Adrenal gland (tissue), 9 donors: ENCODE measurements at regions not wholly inside any gene's neighbourhood (a gene's known extent, or its start where the extent isn't known, plus 50 kb on each side); places are given as distances from the start of the nearest gene placed in this dataset.
"Not testable (repeated sequence)": the region's sequence is repeated elsewhere in the genome, so short reads cannot be mapped to it uniquely, and the experiment has no call there.

Experiments
- DNase-seq, 7 donors: peaks; one replicate each; pipeline ENCODE4 v3.0.0-alpha.2; 2019 to 2020
- H3K27ac ChIP-seq, 5 donors: fragments of 200-600 bp; sonication (generic) in 4 of 5; 1 replicate in 3 of 5; 2 replicates in 2 of 5; pipeline versions ENCODE4 v1.5.1 to v1.8.0; 2016 to 2020; ENCODE audit warnings: mild to moderate bottlenecking in 1 of 5
- H3K27me3 ChIP-seq: fragments of 200-600 bp; 2 replicates; pipeline ENCODE4 v1.8.0; 2021
- H3K36me3 ChIP-seq, 2 donors: fragments of 200-600 bp; replicated peaks in 1 of 2; 1 replicate in 1 of 2; 2 replicates in 1 of 2; pipeline versions ENCODE4 v1.5.1 to v1.8.0; 2018 to 2022
- H3K4me1 ChIP-seq, 2 donors: fragments of 200-600 bp; replicated peaks in 1 of 2; 1 replicate in 1 of 2; 2 replicates in 1 of 2; pipeline versions ENCODE4 v1.5.1 to v1.8.0; 2018 to 2021
- H3K4me3 ChIP-seq, 4 donors: fragments of 200-600 bp; sonication (generic) in 3 of 4; one replicate each; pipeline ENCODE4 v1.5.1; 2016 to 2018
- H3K9me3 ChIP-seq, 3 donors: fragments of 200-600 bp; sonication (generic) in 1 of 3; replicated peaks in 1 of 3; 1 replicate in 2 of 3; 2 replicates in 1 of 3; pipeline versions ENCODE4 v1.5.1 to v1.8.0; 2016 to 2021
- WGBS, 4 donors: extraction: QIAGEN DNeasy Blood & Tissue Kit in 2 of 4; methylation state at CpG; one replicate each; pipeline versions ENCODE4 v1.1.5 to v1.1.7; 2013 to 2017; 5-methylcytosine and 5-hydroxymethylcytosine counted together
- intact Hi-C, 2 donors: fragments of 100-400 bp; cut with DNase I; formaldehyde crosslinking; loops; one replicate each; pipeline versions ENCODE4 v1.14.1 to v1.15.0; 2022 to 2023
- small RNA-seq, 2 donors: library from RNA; depleted of rRNA; stranded (forward); fragments of <200 nt; gene quantifications; one replicate each; pipeline ENCODE3, GENCODE V24; 2016
- donor health status: healthy with polysubstance abuse.
- donor health status: Bipolar disorder and iron deficiency.
- donor health status: DM: yes; HTN: yes; CAD: no.
- donor health status: DM: no; HTN: no; CAD: no.
- donor health status: DM: no; HTN: no; CAD: no.

- WGBS, 4 donors, result 84 to 91% (median 90%) methylated on average over 4 to 6 of the region's 6 CpGs
- H3K27ac ChIP-seq, H3K9me3 ChIP-seq, H3K4me3 ChIP-seq, H3K36me3 ChIP-seq, intact Hi-C loops, H3K4me1 ChIP-seq, DNase-seq, H3K27me3 ChIP-seq: not testable (repeated sequence)
These were observed 54.0 kb upstream of the PPIAL4F start for GRCh38 chr1:144538736-144539135.

GRCh38 chr1:144539191-144539960 is 53.3 kb upstream of the PPIAL4F start:
- 59 to 88% (median 73%) methylated on average over 17 to 34 of the region's 37 CpGs for WGBS, 4 donors
- intact Hi-C loops, H3K27ac ChIP-seq, H3K4me1 ChIP-seq, H3K4me3 ChIP-seq, H3K27me3 ChIP-seq, H3K36me3 ChIP-seq, DNase-seq, H3K9me3 ChIP-seq: not testable (repeated sequence)

Small RNAs in the stretch of these regions (small RNA-seq; reads per million reads assigned to genes)
- gene RF00003, result 0 to 0.17 reads per million in 2 donors
